ENCODE measurements at regions not wholly inside any gene's neighbourhood (a gene's known extent, or its start where the extent isn't known, plus 50 kb on each side); places are given as distances from the start of the nearest gene placed in this dataset.

DNA sequence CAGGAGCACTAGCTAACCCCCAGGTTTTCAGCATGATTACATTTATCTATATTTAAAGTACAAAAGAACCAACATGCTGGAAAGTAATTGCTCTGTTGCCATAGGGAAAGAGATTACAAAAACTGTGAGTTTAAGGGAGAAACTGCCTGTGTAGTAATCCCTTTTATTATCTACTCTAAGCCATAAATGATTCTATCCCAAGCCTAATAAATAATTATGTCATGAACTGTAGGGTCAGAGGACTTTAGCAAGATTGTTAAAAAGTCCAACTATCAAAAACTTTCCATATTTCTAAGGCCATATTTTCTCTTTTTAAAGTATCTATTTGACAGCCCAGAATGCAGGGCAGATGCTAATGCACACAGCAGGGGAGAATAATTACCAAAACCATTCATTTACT is 573.8 kb upstream of the MIR17HG start (continued):
- TF ChIP-seq, protein P1, sequence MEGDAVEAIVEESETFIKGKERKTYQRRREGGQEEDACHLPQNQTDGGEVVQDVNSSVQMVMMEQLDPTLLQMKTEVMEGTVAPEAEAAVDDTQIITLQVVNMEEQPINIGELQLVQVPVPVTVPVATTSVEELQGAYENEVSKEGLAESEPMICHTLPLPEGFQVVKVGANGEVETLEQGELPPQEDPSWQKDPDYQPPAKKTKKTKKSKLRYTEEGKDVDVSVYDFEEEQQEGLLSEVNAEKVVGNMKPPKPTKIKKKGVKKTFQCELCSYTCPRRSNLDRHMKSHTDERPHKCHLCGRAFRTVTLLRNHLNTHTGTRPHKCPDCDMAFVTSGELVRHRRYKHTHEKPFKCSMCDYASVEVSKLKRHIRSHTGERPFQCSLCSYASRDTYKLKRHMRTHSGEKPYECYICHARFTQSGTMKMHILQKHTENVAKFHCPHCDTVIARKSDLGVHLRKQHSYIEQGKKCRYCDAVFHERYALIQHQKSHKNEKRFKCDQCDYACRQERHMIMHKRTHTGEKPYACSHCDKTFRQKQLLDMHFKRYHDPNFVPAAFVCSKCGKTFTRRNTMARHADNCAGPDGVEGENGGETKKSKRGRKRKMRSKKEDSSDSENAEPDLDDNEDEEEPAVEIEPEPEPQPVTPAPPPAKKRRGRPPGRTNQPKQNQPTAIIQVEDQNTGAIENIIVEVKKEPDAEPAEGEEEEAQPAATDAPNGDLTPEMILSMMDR (IDR thresholded peaks at IDR 0.05 in 2 of 3, conservative IDR thresholded peaks at IDR 0.05 in 1 of 3; ENCODE audit: borderline replicate concordance in 1 of 3, insufficient read depth in 1 of 3, low read depth in 2 of 3, low read length in 2 of 3) = no peak
- no peak for TF ChIP-seq EZH2phosphoT487 (IDR thresholded peaks at IDR 0.05; ENCODE audit: borderline replicate concordance)
- TF ChIP-seq, protein P2, sequence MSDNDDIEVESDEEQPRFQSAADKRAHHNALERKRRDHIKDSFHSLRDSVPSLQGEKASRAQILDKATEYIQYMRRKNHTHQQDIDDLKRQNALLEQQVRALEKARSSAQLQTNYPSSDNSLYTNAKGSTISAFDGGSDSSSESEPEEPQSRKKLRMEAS (IDR thresholded peaks at IDR 0.05) = no peak
- TF ChIP-seq YY1 (IDR thresholded peaks at IDR 0.05; ENCODE audit: extremely low read depth, insufficient replicate concordance, low read depth, low read length) = no peak
- TF ChIP-seq CEBPB (IDR thresholded peaks at IDR 0.05; ENCODE audit: low read depth) = no peak

DNA sequence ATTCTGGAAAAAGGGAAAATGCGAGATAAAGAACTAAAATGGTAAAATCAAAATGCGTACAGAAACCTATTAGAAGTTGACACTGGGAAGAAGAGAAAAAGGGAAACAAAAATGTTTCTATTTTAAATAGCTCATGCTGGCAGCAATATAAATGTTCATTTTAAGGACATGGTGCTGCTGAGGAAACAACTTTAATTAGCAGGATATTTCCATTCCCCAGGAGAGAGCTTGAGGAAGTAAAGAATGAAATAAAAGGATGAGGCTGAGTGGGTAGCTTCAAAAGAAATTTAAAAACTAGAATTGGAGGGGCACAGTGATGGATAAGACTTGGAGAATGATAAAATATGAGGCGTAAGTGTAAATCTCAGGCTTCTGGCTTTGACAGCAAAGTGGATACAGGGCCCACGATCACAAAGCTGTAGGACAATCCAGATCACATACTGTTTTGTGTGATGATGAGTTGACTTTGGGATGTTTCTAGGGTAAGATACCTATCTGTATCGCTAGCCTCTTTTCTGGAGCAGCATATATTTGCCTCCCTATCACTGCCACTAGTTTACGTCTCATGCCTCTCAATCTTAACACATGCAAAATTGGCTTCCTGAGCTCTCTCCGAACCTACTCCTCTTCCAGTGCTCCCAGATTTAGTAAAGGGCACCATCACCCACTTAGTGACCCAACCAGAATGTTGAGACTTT is 571.3 kb upstream of the MIR17HG start:
- intact Hi-C loops (cut with micrococcal nuclease) = no loop called here
- no peaks in the 10 kb centered on the region for H3K27me3 ChIP-seq (ENCODE audit: insufficient read depth, low read length)
- ChIA-PET POLR2A (no interaction called here), CTCF (no interaction called here), RAD21 (ENCODE audit: low non-redundant PET in 1 of 2, low total read pairs in 2 of 2, uncharacterized antibody in 2 of 2, unreplicated experiment in 2 of 2) (no interaction called here)
- ATAC-seq (no peak), DNase-seq (ENCODE audit: low read depth, low spot score) (no peak)
- no peaks in the 10 kb centered on the region for H3K9me2 ChIP-seq (ENCODE audit: insufficient read depth)
- no peak overlapping the region for H2AFZ ChIP-seq (ENCODE audit: low read depth, low read length, poor library complexity, severe bottlenecking)
- no peak overlapping the region for H3K9ac ChIP-seq (ENCODE audit: low read length)
- H3K4me1 ChIP-seq (ENCODE audit: control insufficient read depth in 1 of 2, insufficient read depth in 2 of 2, low read length in 2 of 2) = no peaks in the 10 kb centered on the region
- no peak overlapping the region for H3K27ac ChIP-seq (ENCODE audit: low read depth, low read length)
- no peak overlapping the region for H3K4me3 ChIP-seq (replicated peaks in 1 of 2; ENCODE audit: low read depth in 1 of 2, low read length in 2 of 2)
- no TSS peak for BruUV-seq (replicated peaks)
- no peak overlapping the region for H3K4me2 ChIP-seq (ENCODE audit: low read length)
- no peaks in the 10 kb centered on the region for H4K20me1 ChIP-seq (ENCODE audit: insufficient read depth)
- no peaks in the 10 kb centered on the region for H3K36me3 ChIP-seq (ENCODE audit: control insufficient read depth in 1 of 2, insufficient read depth in 2 of 2, low read length in 2 of 2)
- H3K79me2 ChIP-seq (ENCODE audit: insufficient read depth, low read length) = no peaks in the 10 kb centered on the region
- no peaks in the 10 kb centered on the region for H3K9me3 ChIP-seq (ENCODE audit: control insufficient read depth in 1 of 2, insufficient read depth in 1 of 2, low read depth in 1 of 2, low read length in 2 of 2)
- TF ChIP-seq ZFX (IDR thresholded peaks at IDR 0.05) = no peak
- TF ChIP-seq JUND (IDR thresholded peaks at IDR 0.05) = no peak
- TF ChIP-seq, protein P3, sequence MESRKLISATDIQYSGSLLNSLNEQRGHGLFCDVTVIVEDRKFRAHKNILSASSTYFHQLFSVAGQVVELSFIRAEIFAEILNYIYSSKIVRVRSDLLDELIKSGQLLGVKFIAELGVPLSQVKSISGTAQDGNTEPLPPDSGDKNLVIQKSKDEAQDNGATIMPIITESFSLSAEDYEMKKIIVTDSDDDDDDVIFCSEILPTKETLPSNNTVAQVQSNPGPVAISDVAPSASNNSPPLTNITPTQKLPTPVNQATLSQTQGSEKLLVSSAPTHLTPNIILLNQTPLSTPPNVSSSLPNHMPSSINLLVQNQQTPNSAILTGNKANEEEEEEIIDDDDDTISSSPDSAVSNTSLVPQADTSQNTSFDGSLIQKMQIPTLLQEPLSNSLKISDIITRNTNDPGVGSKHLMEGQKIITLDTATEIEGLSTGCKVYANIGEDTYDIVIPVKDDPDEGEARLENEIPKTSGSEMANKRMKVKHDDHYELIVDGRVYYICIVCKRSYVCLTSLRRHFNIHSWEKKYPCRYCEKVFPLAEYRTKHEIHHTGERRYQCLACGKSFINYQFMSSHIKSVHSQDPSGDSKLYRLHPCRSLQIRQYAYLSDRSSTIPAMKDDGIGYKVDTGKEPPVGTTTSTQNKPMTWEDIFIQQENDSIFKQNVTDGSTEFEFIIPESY (IDR thresholded peaks at IDR 0.05; ENCODE audit: extremely low read depth, insufficient replicate concordance, low read length) = no peak
- TF ChIP-seq CBX3 (IDR thresholded peaks at IDR 0.05; ENCODE audit: low read depth) = no peak
- TF ChIP-seq POLR2AphosphoS5 (IDR thresholded peaks at IDR 0.05; ENCODE audit: low read depth, low read length) = no peak
- no peak for TF ChIP-seq SRF (IDR thresholded peaks at IDR 0.05; ENCODE audit: low read depth)
- no peak for TF ChIP-seq EGR1 (IDR thresholded peaks at IDR 0.05; ENCODE audit: low read depth)
- TF ChIP-seq EZH2phosphoT487 (IDR thresholded peaks at IDR 0.05; ENCODE audit: borderline replicate concordance) = no peak
- TF ChIP-seq, protein P4, sequence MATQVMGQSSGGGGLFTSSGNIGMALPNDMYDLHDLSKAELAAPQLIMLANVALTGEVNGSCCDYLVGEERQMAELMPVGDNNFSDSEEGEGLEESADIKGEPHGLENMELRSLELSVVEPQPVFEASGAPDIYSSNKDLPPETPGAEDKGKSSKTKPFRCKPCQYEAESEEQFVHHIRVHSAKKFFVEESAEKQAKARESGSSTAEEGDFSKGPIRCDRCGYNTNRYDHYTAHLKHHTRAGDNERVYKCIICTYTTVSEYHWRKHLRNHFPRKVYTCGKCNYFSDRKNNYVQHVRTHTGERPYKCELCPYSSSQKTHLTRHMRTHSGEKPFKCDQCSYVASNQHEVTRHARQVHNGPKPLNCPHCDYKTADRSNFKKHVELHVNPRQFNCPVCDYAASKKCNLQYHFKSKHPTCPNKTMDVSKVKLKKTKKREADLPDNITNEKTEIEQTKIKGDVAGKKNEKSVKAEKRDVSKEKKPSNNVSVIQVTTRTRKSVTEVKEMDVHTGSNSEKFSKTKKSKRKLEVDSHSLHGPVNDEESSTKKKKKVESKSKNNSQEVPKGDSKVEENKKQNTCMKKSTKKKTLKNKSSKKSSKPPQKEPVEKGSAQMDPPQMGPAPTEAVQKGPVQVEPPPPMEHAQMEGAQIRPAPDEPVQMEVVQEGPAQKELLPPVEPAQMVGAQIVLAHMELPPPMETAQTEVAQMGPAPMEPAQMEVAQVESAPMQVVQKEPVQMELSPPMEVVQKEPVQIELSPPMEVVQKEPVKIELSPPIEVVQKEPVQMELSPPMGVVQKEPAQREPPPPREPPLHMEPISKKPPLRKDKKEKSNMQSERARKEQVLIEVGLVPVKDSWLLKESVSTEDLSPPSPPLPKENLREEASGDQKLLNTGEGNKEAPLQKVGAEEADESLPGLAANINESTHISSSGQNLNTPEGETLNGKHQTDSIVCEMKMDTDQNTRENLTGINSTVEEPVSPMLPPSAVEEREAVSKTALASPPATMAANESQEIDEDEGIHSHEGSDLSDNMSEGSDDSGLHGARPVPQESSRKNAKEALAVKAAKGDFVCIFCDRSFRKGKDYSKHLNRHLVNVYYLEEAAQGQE (IDR thresholded peaks at IDR 0.05; ENCODE audit: low read depth) = no peak
- TF ChIP-seq, protein P1 (IDR thresholded peaks at IDR 0.05 in 2 of 3, conservative IDR thresholded peaks at IDR 0.05 in 1 of 3; ENCODE audit: borderline replicate concordance in 1 of 3, insufficient read depth in 1 of 3, low read depth in 2 of 3, low read length in 2 of 3) = no peak
- no peak for TF ChIP-seq ELF1 (IDR thresholded peaks at IDR 0.05; ENCODE audit: borderline replicate concordance, low read depth)

All from HCT116 (cell line).